K562 (cell line): ENCODE measurements at regions not wholly inside any gene's neighbourhood (a gene's known extent, or its start where the extent isn't known, plus 50 kb on each side); places are given as distances from the start of the nearest gene placed in this dataset.

Experiments used
- CHD2 ChIP-seq: IDR thresholded peaks from 2 replicates; pipeline ENCODE4 v1.6.1; 2011; ENCODE audit warnings: low read depth, low read length
- EZH2 ChIP-seq: IDR thresholded peaks from 2 replicates; pipeline ENCODE4 v1.6.1; 2012; ENCODE audit warnings: low read depth, mild to moderate bottlenecking, inconsistent platforms, low read length, borderline replicate concordance
- FOS ChIP-seq: IDR thresholded peaks from 3 replicates; pipeline ENCODE4 v1.6.1; 2011; ENCODE audit not compliant: insufficient read length; ENCODE audit errors: extremely low read depth
- HCFC1 ChIP-seq: IDR thresholded peaks from 2 replicates; pipeline ENCODE4 v1.6.1; 2012; ENCODE audit warnings: low read depth, low read length, improper control_type of control experiment
- POLR2A ChIP-seq: fragments of 450-650 bp; conservative IDR thresholded peaks from 2 replicates; pipeline ENCODE4 v1.6.1; 2016
- RAD21 ChIP-seq, 2 experiments: fragments of 250-450 bp in 1 of 2; fragments of 450-650 bp in 1 of 2; sonication (Bioruptor Pico) in 1 of 2; formaldehyde crosslinking in 1 of 2; IDR thresholded peaks in 1 of 2; conservative IDR thresholded peaks in 1 of 2; 2 replicates each; pipeline versions ENCODE4 v1.4.0 to v1.8.0; 2020 to 2022; ENCODE audit warnings: mild to moderate bottlenecking in 2 of 2, moderate library complexity in 1 of 2
- RCOR1 ChIP-seq, 2 experiments: IDR thresholded peaks; 2 replicates each; pipeline ENCODE4 v1.6.1; 2012; ENCODE audit warnings: low read depth in 2 of 2, low read length in 2 of 2, borderline replicate concordance in 1 of 2, improper control_type of control experiment in 1 of 2
- SMARCA4 ChIP-seq: fragments of 450-650 bp; IDR thresholded peaks from 2 replicates; pipeline ENCODE4 v1.6.1; 2016
- ZBTB9 ChIP-seq: fragments of 450-650 bp; formaldehyde crosslinking; IDR thresholded peaks from 2 replicates; pipeline ENCODE4 v1.4.0; 2020; ENCODE audit warnings: mild to moderate bottlenecking, moderate library complexity
- TF ChIP-seq, protein P1 (sequence below), 3 experiments: IDR thresholded peaks in 2 of 3; conservative IDR thresholded peaks in 1 of 3; 2 replicates each; pipeline ENCODE4 v1.5.1; 2011 to 2012; ENCODE audit warnings: low read length in 3 of 3, mild to moderate bottlenecking in 3 of 3, control low read depth in 2 of 3, improper control_type of control experiment in 1 of 3, inconsistent platforms in 1 of 3, low read depth in 1 of 3, mixed read lengths in 1 of 3, moderate library complexity in 1 of 3; ENCODE audit not compliant: insufficient read depth in 2 of 3

- no peak for TF ChIP-seq ZBTB9 (CRISPR knock-in tag)
- TF ChIP-seq, protein P1, sequence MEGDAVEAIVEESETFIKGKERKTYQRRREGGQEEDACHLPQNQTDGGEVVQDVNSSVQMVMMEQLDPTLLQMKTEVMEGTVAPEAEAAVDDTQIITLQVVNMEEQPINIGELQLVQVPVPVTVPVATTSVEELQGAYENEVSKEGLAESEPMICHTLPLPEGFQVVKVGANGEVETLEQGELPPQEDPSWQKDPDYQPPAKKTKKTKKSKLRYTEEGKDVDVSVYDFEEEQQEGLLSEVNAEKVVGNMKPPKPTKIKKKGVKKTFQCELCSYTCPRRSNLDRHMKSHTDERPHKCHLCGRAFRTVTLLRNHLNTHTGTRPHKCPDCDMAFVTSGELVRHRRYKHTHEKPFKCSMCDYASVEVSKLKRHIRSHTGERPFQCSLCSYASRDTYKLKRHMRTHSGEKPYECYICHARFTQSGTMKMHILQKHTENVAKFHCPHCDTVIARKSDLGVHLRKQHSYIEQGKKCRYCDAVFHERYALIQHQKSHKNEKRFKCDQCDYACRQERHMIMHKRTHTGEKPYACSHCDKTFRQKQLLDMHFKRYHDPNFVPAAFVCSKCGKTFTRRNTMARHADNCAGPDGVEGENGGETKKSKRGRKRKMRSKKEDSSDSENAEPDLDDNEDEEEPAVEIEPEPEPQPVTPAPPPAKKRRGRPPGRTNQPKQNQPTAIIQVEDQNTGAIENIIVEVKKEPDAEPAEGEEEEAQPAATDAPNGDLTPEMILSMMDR (IDR thresholded peaks at IDR 0.05 in 2 of 3, conservative IDR thresholded peaks at IDR 0.05 in 1 of 3; ENCODE audit: insufficient read depth in 2 of 3, low read depth in 1 of 3, low read length in 3 of 3): no peak
- no peak for TF ChIP-seq SMARCA4
- no peak for TF ChIP-seq HCFC1
- no peak for TF ChIP-seq FOS
- TF ChIP-seq EZH2: no peak
- TF ChIP-seq POLR2A: no peak
- TF ChIP-seq RCOR1 (IDR thresholded peaks at IDR 0.05; ENCODE audit: borderline replicate concordance in 1 of 2, low read depth in 2 of 2, low read length in 2 of 2): no peak
- no peak for TF ChIP-seq RAD21 (CRISPR knock-in tag; conservative IDR thresholded peaks at IDR 0.05 in 1 of 2, IDR thresholded peaks at IDR 0.05 in 1 of 2)
- no peak for TF ChIP-seq CHD2
These were observed 57.3 kb upstream of the DAB2 start for GRCh38 chr5:39482098-39482497.
